HepG2 (cell line): ENCODE measurements at regions not wholly inside any gene's neighbourhood (a gene's known extent, or its start where the extent isn't known, plus 50 kb on each side); places are given as distances from the start of the nearest gene placed in this dataset.

ENCODE experiments used
- ATAC-seq: fragments of 200-7000 bp; cut with Tn5 transposase; 3 replicates; pipeline ENCODE4 v1.9.1; 2020; ENCODE audit warnings: mild to moderate bottlenecking, moderate library complexity
- BruUV-seq: library from RNA; stranded (reverse); fragments of 400-500 nt; replicated peaks from 2 replicates; lab custom pipeline; 2021; lab: Mats Ljungman, UMichigan
- CTCF ChIA-PET: fragments of 300-600 bp; formaldehyde crosslinking; extraction: SDS; loops from one replicate; lab custom pipeline; 2021; ENCODE audit warnings: low total read pairs, inconsistent platforms, low intra/inter-chr PET ratio; lab: Yijun Ruan, JAX
- POLR2A ChIA-PET: fragments of 350-600 bp; sonication (Branson Sonifier 250); formaldehyde crosslinking; loops from one replicate; lab custom pipeline; 2020; ENCODE audit warnings: antibody characterized with exemption, inconsistent platforms; lab: Yijun Ruan, JAX
- DNase-seq: peaks from one replicate; pipeline ENCODE4 v3.0.0-alpha.2; 2015; ENCODE audit warnings: low spot score
- FAIRE-seq: peaks from 3 replicates; lab custom pipeline; 2011; peaks lifted over from hg19 to GRCh38; lab: Jason Lieb, UNC
- H2AFZ ChIP-seq: one replicate; pipeline ENCODE4 v1.6.1; 2011; ENCODE audit warnings: low read length, inconsistent platforms
- H3K27ac ChIP-seq: fragments of 300-600 bp; 3 replicates; pipeline ENCODE4 v1.8.0; 2011; ENCODE audit warnings: mixed run types, mild to moderate bottlenecking, mixed read lengths, low read length, inconsistent platforms; ENCODE audit not compliant: insufficient read depth; ENCODE audit errors: extremely low read length
- H3K27me3 ChIP-seq, 2 experiments: fragments of 200-600 bp in 1 of 2; 2 replicates in 1 of 2; 3 replicates in 1 of 2; pipeline versions ENCODE4 v1.6.0 to v1.8.0; 2011; ENCODE audit warnings: low read length in 2 of 2, mild to moderate bottlenecking in 2 of 2, moderate library complexity in 2 of 2, inconsistent platforms in 1 of 2; ENCODE audit not compliant: insufficient read depth in 2 of 2, control insufficient read depth in 1 of 2
- H3K36me3 ChIP-seq, 2 experiments: fragments of 200-600 bp in 1 of 2; replicated peaks in 1 of 2; 2 replicates in 1 of 2; 3 replicates in 1 of 2; pipeline versions ENCODE4 v1.5.1 to v1.8.0; 2011; ENCODE audit warnings: low read length in 2 of 2, inconsistent platforms in 1 of 2; ENCODE audit not compliant: insufficient read depth in 2 of 2, control insufficient read depth in 1 of 2
- H3K4me1 ChIP-seq: 2 replicates; pipeline ENCODE4 v1.5.1; 2012; ENCODE audit warnings: low read length, inconsistent platforms; ENCODE audit not compliant: insufficient read depth
- H3K4me2 ChIP-seq: 2 replicates; pipeline ENCODE4 v1.6.0; 2011; ENCODE audit warnings: low read depth, low read length, inconsistent platforms
- H3K4me3 ChIP-seq, 3 experiments: fragments of 200-600 bp in 1 of 3; sonication (generic), shearing (Covaris generic) in 1 of 3; replicated peaks in 1 of 3; 2 replicates each; pipeline ENCODE4 v1.5.1; 2011 to 2016; ENCODE audit warnings: low read length in 3 of 3, inconsistent platforms in 2 of 3, low read depth in 2 of 3, mild to moderate bottlenecking in 2 of 3, control low read depth in 1 of 3, mixed read lengths in 1 of 3; ENCODE audit not compliant: insufficient read depth in 1 of 3
- H3K79me2 ChIP-seq: one replicate; pipeline ENCODE4 v1.6.1; 2011; ENCODE audit warnings: low read length, inconsistent platforms; ENCODE audit not compliant: insufficient read depth
- H3K9ac ChIP-seq: 2 replicates; pipeline ENCODE4 v1.6.0; 2011; ENCODE audit warnings: mild to moderate bottlenecking, low read depth, low read length, inconsistent platforms; ENCODE audit not compliant: insufficient read depth
- H3K9me3 ChIP-seq: 2 replicates; pipeline ENCODE4 v1.5.1; 2012; ENCODE audit warnings: mild to moderate bottlenecking, low read length
- H4K20me1 ChIP-seq: 2 replicates; pipeline ENCODE4 v1.6.0; 2011; ENCODE audit warnings: inconsistent platforms, mild to moderate bottlenecking, low read length, moderate library complexity; ENCODE audit not compliant: insufficient read depth
- BRD4 ChIP-seq: sonication (generic); formaldehyde crosslinking; IDR thresholded peaks from 2 replicates; pipeline ENCODE4 v1.4.0; 2020; ENCODE audit warnings: missing genetic modification reagents
- EHMT2 ChIP-seq: fragments of 200-600 bp; sonication (generic); IDR thresholded peaks from 2 replicates; pipeline ENCODE4 v1.7.0; 2017; ENCODE audit warnings: antibody characterized with exemption, low read depth, low read length, borderline replicate concordance
- NRL ChIP-seq: sonication (generic); formaldehyde crosslinking; IDR thresholded peaks from 2 replicates; pipeline ENCODE4 v1.5.0; 2020; ENCODE audit warnings: missing genetic modification reagents, mild to moderate bottlenecking, moderate library complexity, borderline replicate concordance
- SP2 ChIP-seq: sonication (generic); formaldehyde crosslinking; IDR thresholded peaks from 2 replicates; pipeline ENCODE4 v1.5.1; 2020; ENCODE audit warnings: mild to moderate bottlenecking, missing genetic modification reagents
- TAF1 ChIP-seq: sonication (generic); formaldehyde crosslinking; IDR thresholded peaks from 2 replicates; pipeline ENCODE4 v1.4.0; 2020; ENCODE audit warnings: missing genetic modification reagents
- TCF12 ChIP-seq, 2 experiments: fragments of 450-650 bp in 1 of 2; sonication (generic) in 1 of 2; formaldehyde crosslinking in 1 of 2; IDR thresholded peaks; 2 replicates each; pipeline versions ENCODE4 v1.6.1 to v1.8.0; 2017 to 2022; ENCODE audit warnings: antibody characterized with exemption in 1 of 2, mild to moderate bottlenecking in 1 of 2, missing genetic modification reagents in 1 of 2, moderate library complexity in 1 of 2
- U2AF1 ChIP-seq: fragments of 200-400 bp; formaldehyde crosslinking; optimal IDR thresholded peaks from 2 replicates; pipeline ENCODE3; 2017; ENCODE audit warnings: mild to moderate bottlenecking, low read depth, low read length
- ZNF10 ChIP-seq: sonication (generic); formaldehyde crosslinking; IDR thresholded peaks from 2 replicates; pipeline ENCODE4 v1.4.0; 2020; ENCODE audit warnings: mild to moderate bottlenecking, low read depth, missing genetic modification reagents, borderline replicate concordance
- in situ Hi-C: cut with HindIII; loops from 2 replicates; pipeline ENCODE4 v1.10.0; 2017; ENCODE audit warnings: low pct_unique_long_range_greater_than_20kb; ENCODE audit not compliant: extremely low pct_ligation_motif_present
- intact Hi-C: fragments of 100-400 bp; cut with micrococcal nuclease; formaldehyde crosslinking; loops from one replicate; pipeline ENCODE4 v1.10.0; 2022; ENCODE audit not compliant: unreplicated experiment
- TF ChIP-seq, protein P1 (sequence below): sonication (generic); formaldehyde crosslinking; IDR thresholded peaks from 2 replicates; pipeline ENCODE4 v1.4.0; 2020; ENCODE audit warnings: missing genetic modification reagents, borderline replicate concordance
- TF ChIP-seq, protein P2 (sequence below): sonication (generic); formaldehyde crosslinking; IDR thresholded peaks from 2 replicates; pipeline ENCODE4 v1.5.0; 2020; ENCODE audit warnings: missing genetic modification reagents

DNA sequence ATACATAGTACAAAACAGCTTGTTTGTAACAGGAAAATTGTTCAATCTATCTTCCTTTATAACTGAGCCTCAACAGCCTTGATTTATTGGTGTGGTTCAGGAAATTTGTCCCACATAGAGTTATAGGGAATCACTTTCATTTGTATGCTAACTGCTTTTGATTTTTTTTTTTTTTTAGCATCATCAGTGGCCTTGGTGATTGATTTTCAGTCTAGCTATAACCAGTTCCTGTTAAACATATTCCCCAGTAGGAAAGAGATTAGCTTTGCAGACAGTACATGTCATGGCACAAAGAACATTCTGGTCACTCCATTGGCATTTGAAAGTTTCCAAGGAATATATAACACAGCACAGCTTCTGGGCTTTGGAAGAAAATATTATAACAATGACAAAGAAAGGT lies 337.3 kb upstream of the TMPO start:
- Histone ChIP-seq H4K20me1 (no peaks in the 10 kb centered on the region), H3K4me1 (no peaks in the 10 kb centered on the region), H3K4me2 (no peak overlapping the region), H3K27me3 (no peaks in the 10 kb centered on the region), H3K9me3 (no peaks in the 10 kb centered on the region), H3K79me2 (no peaks in the 10 kb centered on the region), H3K9ac (no peak overlapping the region), H2AFZ (no peak overlapping the region), H3K36me3 (no peaks in the 10 kb centered on the region), H3K27ac (no peak overlapping the region), H3K4me3 (no peak overlapping the region)
- intact Hi-C loops (no loop called here), in situ Hi-C loops (no loop called here)
- ChIA-PET POLR2A (no interaction called here), CTCF (no interaction called here)
- FAIRE-seq (no peak), ATAC-seq (no peak), DNase-seq (no peak)
- BruUV-seq = no TSS peak
- TF ChIP-seq TCF12 (IDR thresholded peaks at IDR 0.05) (no peak), TCF12 (CRISPR knock-in tag; IDR thresholded peaks at IDR 0.05) (no peak), EHMT2 (no peak), SP2 (CRISPR knock-in tag) (no peak), NRL (CRISPR knock-in tag) (no peak), BRD4 (CRISPR knock-in tag) (no peak), ZNF10 (no peak), TAF1 (CRISPR knock-in tag) (no peak), U2AF1 (no peak)
- TF ChIP-seq, protein P1, sequence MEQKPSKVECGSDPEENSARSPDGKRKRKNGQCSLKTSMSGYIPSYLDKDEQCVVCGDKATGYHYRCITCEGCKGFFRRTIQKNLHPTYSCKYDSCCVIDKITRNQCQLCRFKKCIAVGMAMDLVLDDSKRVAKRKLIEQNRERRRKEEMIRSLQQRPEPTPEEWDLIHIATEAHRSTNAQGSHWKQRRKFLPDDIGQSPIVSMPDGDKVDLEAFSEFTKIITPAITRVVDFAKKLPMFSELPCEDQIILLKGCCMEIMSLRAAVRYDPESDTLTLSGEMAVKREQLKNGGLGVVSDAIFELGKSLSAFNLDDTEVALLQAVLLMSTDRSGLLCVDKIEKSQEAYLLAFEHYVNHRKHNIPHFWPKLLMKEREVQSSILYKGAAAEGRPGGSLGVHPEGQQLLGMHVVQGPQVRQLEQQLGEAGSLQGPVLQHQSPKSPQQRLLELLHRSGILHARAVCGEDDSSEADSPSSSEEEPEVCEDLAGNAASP (CRISPR knock-in tag) = no peak
- TF ChIP-seq, protein P2, sequence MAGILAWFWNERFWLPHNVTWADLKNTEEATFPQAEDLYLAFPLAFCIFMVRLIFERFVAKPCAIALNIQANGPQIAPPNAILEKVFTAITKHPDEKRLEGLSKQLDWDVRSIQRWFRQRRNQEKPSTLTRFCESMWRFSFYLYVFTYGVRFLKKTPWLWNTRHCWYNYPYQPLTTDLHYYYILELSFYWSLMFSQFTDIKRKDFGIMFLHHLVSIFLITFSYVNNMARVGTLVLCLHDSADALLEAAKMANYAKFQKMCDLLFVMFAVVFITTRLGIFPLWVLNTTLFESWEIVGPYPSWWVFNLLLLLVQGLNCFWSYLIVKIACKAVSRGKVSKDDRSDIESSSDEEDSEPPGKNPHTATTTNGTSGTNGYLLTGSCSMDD = no peak
